SK-N-SH (cell line): ENCODE measurements at regions not wholly inside any gene's neighbourhood (a gene's known extent, or its start where the extent isn't known, plus 50 kb on each side); places are given as distances from the start of the nearest gene placed in this dataset.

Source experiments
- CTCF ChIA-PET: fragments of 300-600, 350-600 bp; formaldehyde crosslinking; extraction: SDS; loops from one replicate; lab custom pipeline; 2021; lab: Yijun Ruan, JAX
- POLR2A ChIA-PET: fragments of 350-600 bp; sonication (Branson Sonifier 250); formaldehyde crosslinking; extraction: SDS; loops from one replicate; lab custom pipeline; 2020; ENCODE audit warnings: antibody characterized with exemption, inconsistent platforms; lab: Yijun Ruan, JAX
- DNase-seq: peaks from one replicate; pipeline ENCODE4 v3.0.0; 2012
- H2AFZ ChIP-seq: fragments of 200-600 bp; sonication (generic); 2 replicates; pipeline ENCODE4 v1.8.1; 2016; ENCODE audit warnings: antibody characterized with exemption, mild to moderate bottlenecking, low read depth
- H3F3A ChIP-seq: fragments of 200-600 bp; sonication (generic); replicated peaks from 2 replicates; pipeline ENCODE3; 2016; ENCODE audit warnings: antibody characterized with exemption, mild to moderate bottlenecking; ENCODE audit not compliant: insufficient read depth
- H3K27ac ChIP-seq, 2 experiments: fragments of 200-500 bp in 1 of 2; fragments of 200-600 bp in 1 of 2; sonication (Bioruptor generic) in 1 of 2; sonication (generic), shearing (Covaris generic) in 1 of 2; 2 replicates each; pipeline versions ENCODE4 v1.5.1 to v1.6.1; 2014 to 2016; ENCODE audit warnings: low read depth in 2 of 2, inconsistent platforms in 1 of 2, low read length in 1 of 2, mild to moderate bottlenecking in 1 of 2, mixed read lengths in 1 of 2
- H3K27me3 ChIP-seq: fragments of 200-600 bp; sonication (generic), shearing (Covaris generic); 2 replicates; pipeline ENCODE4 v1.6.1; 2016; ENCODE audit warnings: mixed run types; ENCODE audit not compliant: insufficient read depth
- H3K36me3 ChIP-seq, 2 experiments: fragments of 200-500 bp in 1 of 2; fragments of 200-600 bp in 1 of 2; sonication (Bioruptor generic) in 1 of 2; sonication (generic) in 1 of 2; replicated peaks in 1 of 2; 2 replicates each; pipeline versions ENCODE3 to v1.5.1; 2014 to 2016; ENCODE audit warnings: low read length in 1 of 2, mild to moderate bottlenecking in 1 of 2; ENCODE audit not compliant: insufficient read depth in 2 of 2, control insufficient read depth in 1 of 2
- H3K4me1 ChIP-seq, 2 experiments: fragments of 200-500 bp in 1 of 2; fragments of 200-600 bp in 1 of 2; sonication (Bioruptor generic) in 1 of 2; sonication (generic), shearing (Covaris generic) in 1 of 2; 2 replicates each; pipeline versions ENCODE4 v1.5.1 to v1.6.1; 2014 to 2016; ENCODE audit warnings: low read depth in 1 of 2, low read length in 1 of 2, mixed run types in 1 of 2; ENCODE audit not compliant: insufficient read depth in 2 of 2, control insufficient read depth in 1 of 2
- H3K4me2 ChIP-seq: fragments of 200-600 bp; sonication (generic), shearing (Covaris generic); 2 replicates; pipeline ENCODE4 v1.6.1; 2017; ENCODE audit warnings: mixed run types
- H3K4me3 ChIP-seq, 2 experiments: fragments of 200-500 bp in 1 of 2; fragments of 200-600 bp in 1 of 2; sonication (Bioruptor generic) in 1 of 2; sonication (generic), shearing (Covaris generic) in 1 of 2; 2 replicates each; pipeline versions ENCODE4 v1.5.1 to v1.8.1; 2014 to 2016; ENCODE audit warnings: low read depth in 2 of 2, inconsistent platforms in 1 of 2, low read length in 1 of 2, mild to moderate bottlenecking in 1 of 2, mixed read lengths in 1 of 2, moderate library complexity in 1 of 2
- H3K79me2 ChIP-seq: fragments of 200-600 bp; sonication (generic); 2 replicates; pipeline ENCODE4 v1.8.1; 2017; ENCODE audit warnings: mild to moderate bottlenecking; ENCODE audit not compliant: insufficient read depth
- H3K9ac ChIP-seq: fragments of 200-600 bp; sonication (generic); 2 replicates; pipeline ENCODE4 v1.6.1; 2017; ENCODE audit warnings: mixed run types
- H3K9me2 ChIP-seq: fragments of 200-600 bp; sonication (generic); 2 replicates; pipeline ENCODE4 v1.6.1; 2017; ENCODE audit warnings: mixed run types
- H3K9me3 ChIP-seq: fragments of 200-600 bp; sonication (generic); 2 replicates; pipeline ENCODE4 v1.6.1; 2017; ENCODE audit warnings: mixed run types, mild to moderate bottlenecking, moderate library complexity
- H4K20me1 ChIP-seq: fragments of 200-600 bp; sonication (generic); 2 replicates; pipeline ENCODE4 v1.6.1; 2017; ENCODE audit warnings: mild to moderate bottlenecking, mixed run types; ENCODE audit not compliant: insufficient read depth
- CHD2 ChIP-seq: fragments of 150-350 bp; IDR thresholded peaks from 2 replicates; pipeline ENCODE4 v1.6.1; 2018; ENCODE audit warnings: low read length; ENCODE audit not compliant: partially characterized antibody
- ELF1 ChIP-seq: IDR thresholded peaks from 2 replicates; pipeline ENCODE4 v1.4.0; 2012
- FOXJ3 ChIP-seq: sonication (generic); formaldehyde crosslinking; IDR thresholded peaks from 2 replicates; pipeline ENCODE4 v1.5.1; 2020; ENCODE audit warnings: mild to moderate bottlenecking, missing genetic modification reagents
- GABPA ChIP-seq: IDR thresholded peaks from 2 replicates; pipeline ENCODE4 v1.4.0; 2012; ENCODE audit warnings: low read depth, mild to moderate bottlenecking
- JUND ChIP-seq: IDR thresholded peaks from 2 replicates; pipeline ENCODE4 v1.4.0; 2012
- MXI1 ChIP-seq: IDR thresholded peaks from 2 replicates; pipeline ENCODE4 v1.6.1; 2012; ENCODE audit warnings: mild to moderate bottlenecking, low read depth, low read length, improper control_type of control experiment
- NFIC ChIP-seq: IDR thresholded peaks from 2 replicates; pipeline ENCODE4 v1.4.0; 2012; ENCODE audit warnings: borderline replicate concordance
- POLR2AphosphoS5 ChIP-seq: IDR thresholded peaks from 2 replicates; pipeline ENCODE4 v1.6.1; 2012; ENCODE audit warnings: low read depth, low read length
- RAD21 ChIP-seq: IDR thresholded peaks from 2 replicates; pipeline ENCODE4 v1.6.1; 2012; ENCODE audit warnings: mild to moderate bottlenecking, low read length
- RXRA ChIP-seq: IDR thresholded peaks from 2 replicates; pipeline ENCODE4 v1.4.0; 2012; ENCODE audit warnings: low read depth, mild to moderate bottlenecking, borderline replicate concordance
- SMC3 ChIP-seq: IDR thresholded peaks from 2 replicates; pipeline ENCODE4 v1.6.1; 2012; ENCODE audit warnings: low read depth, low read length, improper control_type of control experiment
- TEAD4 ChIP-seq: IDR thresholded peaks from 2 replicates; pipeline ENCODE4 v1.4.0; 2012; ENCODE audit warnings: mild to moderate bottlenecking, borderline replicate concordance; ENCODE audit not compliant: insufficient read depth
- WGBS: methylation state at CpG from one replicate; pipeline ENCODE4 v1.1.6; 2017; ENCODE audit warnings: low lambda C conversion rate; 5-methylcytosine and 5-hydroxymethylcytosine counted together
- TF ChIP-seq, protein P1 (sequence below): IDR thresholded peaks from 2 replicates; pipeline ENCODE4 v1.4.0; 2012; ENCODE audit warnings: low read depth, borderline replicate concordance
- TF ChIP-seq, protein P2 (sequence below): IDR thresholded peaks from 2 replicates; pipeline ENCODE4; 2012
- TF ChIP-seq, protein P3 (sequence below): IDR thresholded peaks from 2 replicates; pipeline ENCODE4 v1.6.1; 2012; ENCODE audit warnings: mild to moderate bottlenecking, low read depth, low read length, moderate library complexity
- TF ChIP-seq, protein P4 (sequence below): IDR thresholded peaks from 2 replicates; pipeline ENCODE4 v1.4.0; 2012; ENCODE audit warnings: low read depth, borderline replicate concordance

DNA sequence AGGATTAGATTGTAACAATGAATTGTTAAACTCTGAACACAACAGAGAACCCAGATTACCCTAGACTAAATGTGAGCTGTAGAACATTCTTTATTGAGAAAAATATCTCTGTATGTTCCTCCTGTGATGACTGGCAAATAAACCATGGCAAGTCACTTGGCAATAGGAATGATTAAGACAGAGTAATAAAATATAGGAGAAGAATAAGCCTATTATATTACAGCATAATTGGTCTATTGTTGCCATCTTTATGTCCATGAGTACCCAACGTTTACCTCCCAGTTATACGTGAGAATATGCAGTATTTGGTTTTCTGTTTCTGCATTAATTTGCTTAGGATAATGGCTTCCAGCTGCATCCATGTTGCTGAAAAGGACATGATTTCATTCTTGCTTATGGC, 211.2 kb upstream of the AVPR1A start:
- H4K20me1 ChIP-seq: no peaks in the 10 kb centered on the region
- no peak overlapping the region for H3K9ac ChIP-seq
- no peak for TF ChIP-seq GABPA
- TF ChIP-seq NFIC: no peak
- TF ChIP-seq SMC3: no peak
- no peak for TF ChIP-seq MXI1
- TF ChIP-seq ELF1: no peak
- TF ChIP-seq, protein P1, sequence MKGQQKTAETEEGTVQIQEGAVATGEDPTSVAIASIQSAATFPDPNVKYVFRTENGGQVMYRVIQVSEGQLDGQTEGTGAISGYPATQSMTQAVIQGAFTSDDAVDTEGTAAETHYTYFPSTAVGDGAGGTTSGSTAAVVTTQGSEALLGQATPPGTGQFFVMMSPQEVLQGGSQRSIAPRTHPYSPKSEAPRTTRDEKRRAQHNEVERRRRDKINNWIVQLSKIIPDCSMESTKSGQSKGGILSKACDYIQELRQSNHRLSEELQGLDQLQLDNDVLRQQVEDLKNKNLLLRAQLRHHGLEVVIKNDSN: no peak
- no peak for TF ChIP-seq JUND
- TF ChIP-seq RAD21: no peak
- no peak for TF ChIP-seq RXRA
- TF ChIP-seq, protein P2, sequence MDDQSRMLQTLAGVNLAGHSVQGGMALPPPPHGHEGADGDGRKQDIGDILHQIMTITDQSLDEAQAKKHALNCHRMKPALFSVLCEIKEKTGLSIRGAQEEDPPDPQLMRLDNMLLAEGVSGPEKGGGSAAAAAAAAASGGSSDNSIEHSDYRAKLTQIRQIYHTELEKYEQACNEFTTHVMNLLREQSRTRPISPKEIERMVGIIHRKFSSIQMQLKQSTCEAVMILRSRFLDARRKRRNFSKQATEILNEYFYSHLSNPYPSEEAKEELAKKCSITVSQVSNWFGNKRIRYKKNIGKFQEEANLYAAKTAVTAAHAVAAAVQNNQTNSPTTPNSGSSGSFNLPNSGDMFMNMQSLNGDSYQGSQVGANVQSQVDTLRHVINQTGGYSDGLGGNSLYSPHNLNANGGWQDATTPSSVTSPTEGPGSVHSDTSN: no peak
- TF ChIP-seq POLR2AphosphoS5: no peak
- TF ChIP-seq, protein P3, sequence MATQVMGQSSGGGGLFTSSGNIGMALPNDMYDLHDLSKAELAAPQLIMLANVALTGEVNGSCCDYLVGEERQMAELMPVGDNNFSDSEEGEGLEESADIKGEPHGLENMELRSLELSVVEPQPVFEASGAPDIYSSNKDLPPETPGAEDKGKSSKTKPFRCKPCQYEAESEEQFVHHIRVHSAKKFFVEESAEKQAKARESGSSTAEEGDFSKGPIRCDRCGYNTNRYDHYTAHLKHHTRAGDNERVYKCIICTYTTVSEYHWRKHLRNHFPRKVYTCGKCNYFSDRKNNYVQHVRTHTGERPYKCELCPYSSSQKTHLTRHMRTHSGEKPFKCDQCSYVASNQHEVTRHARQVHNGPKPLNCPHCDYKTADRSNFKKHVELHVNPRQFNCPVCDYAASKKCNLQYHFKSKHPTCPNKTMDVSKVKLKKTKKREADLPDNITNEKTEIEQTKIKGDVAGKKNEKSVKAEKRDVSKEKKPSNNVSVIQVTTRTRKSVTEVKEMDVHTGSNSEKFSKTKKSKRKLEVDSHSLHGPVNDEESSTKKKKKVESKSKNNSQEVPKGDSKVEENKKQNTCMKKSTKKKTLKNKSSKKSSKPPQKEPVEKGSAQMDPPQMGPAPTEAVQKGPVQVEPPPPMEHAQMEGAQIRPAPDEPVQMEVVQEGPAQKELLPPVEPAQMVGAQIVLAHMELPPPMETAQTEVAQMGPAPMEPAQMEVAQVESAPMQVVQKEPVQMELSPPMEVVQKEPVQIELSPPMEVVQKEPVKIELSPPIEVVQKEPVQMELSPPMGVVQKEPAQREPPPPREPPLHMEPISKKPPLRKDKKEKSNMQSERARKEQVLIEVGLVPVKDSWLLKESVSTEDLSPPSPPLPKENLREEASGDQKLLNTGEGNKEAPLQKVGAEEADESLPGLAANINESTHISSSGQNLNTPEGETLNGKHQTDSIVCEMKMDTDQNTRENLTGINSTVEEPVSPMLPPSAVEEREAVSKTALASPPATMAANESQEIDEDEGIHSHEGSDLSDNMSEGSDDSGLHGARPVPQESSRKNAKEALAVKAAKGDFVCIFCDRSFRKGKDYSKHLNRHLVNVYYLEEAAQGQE: no peak
- H3K9me3 ChIP-seq: no peaks in the 10 kb centered on the region
- H3K27ac ChIP-seq: no peak overlapping the region
- H3K4me2 ChIP-seq: no peak overlapping the region
- CTCF ChIA-PET: no interaction called here
- no peak overlapping the region for H3K4me3 ChIP-seq
- H3K9me2 ChIP-seq: no peaks in the 10 kb centered on the region
- no peaks in the 10 kb centered on the region for H3F3A ChIP-seq
- POLR2A ChIA-PET: no interaction called here
- no peaks in the 10 kb centered on the region for H3K4me1 ChIP-seq
- DNase-seq: no peak
- H3K36me3 ChIP-seq: no peaks in the 10 kb centered on the region
- WGBS: 12% methylated on average over 2 of the region's 2 CpGs
- H3K27me3 ChIP-seq: no peaks in the 10 kb centered on the region; the same call in 1 of the 2 replicates
- no peak overlapping the region for H2AFZ ChIP-seq
- H3K79me2 ChIP-seq: no peaks in the 10 kb centered on the region

DNA sequence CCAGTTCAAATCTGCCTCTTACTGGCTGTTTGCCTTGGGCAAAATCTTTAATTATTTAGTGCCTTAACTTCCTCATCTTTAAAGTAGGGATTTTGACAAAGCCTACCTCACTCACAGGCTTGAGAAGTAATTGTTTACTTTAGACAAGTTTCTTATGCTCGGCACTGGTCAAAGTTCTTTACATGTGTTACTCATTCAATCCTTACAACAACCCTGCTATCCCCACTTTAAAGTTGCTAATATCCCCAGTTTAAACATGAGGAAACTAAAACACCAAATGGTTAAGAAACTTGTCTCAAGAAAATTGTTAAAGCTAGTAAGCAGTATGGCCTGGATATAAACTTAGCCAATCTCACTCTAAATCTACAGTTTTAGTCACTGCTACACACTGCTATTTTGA, 204.0 kb upstream of the AVPR1A start:
- Histone ChIP-seq H3K4me2 (no peak overlapping the region), H3K4me3 (no peak overlapping the region), H3K9me3 (no peaks in the 10 kb centered on the region), H3K27ac (no peak overlapping the region), H3K36me3 (no peaks in the 10 kb centered on the region), H3K27me3 (no peaks in the 10 kb centered on the region; the same call in 1 of the 2 replicates), H3K4me1 (no peaks in the 10 kb centered on the region), H2AFZ (no peak overlapping the region), H3K9me2 (no peaks in the 10 kb centered on the region), H3K9ac (no peak overlapping the region), H3K79me2 (no peaks in the 10 kb centered on the region), H4K20me1 (no peaks in the 10 kb centered on the region), H3F3A (no peaks in the 10 kb centered on the region)
- ChIA-PET POLR2A (no interaction called here), CTCF (interaction anchor here (0.7 kb wide), 1 partner anchor 966 kb away, joined by 3 read pairs; no protein-coding TSS in a partner anchor)
- 3% methylated on average over 1 of the region's 1 CpG for WGBS
- TF ChIP-seq GABPA (no peak), FOXJ3 (CRISPR knock-in tag) (no peak), MXI1 (no peak), RAD21 (no peak), TEAD4 (no peak), CHD2 (no peak), ELF1 (no peak)
- TF ChIP-seq, protein P4, sequence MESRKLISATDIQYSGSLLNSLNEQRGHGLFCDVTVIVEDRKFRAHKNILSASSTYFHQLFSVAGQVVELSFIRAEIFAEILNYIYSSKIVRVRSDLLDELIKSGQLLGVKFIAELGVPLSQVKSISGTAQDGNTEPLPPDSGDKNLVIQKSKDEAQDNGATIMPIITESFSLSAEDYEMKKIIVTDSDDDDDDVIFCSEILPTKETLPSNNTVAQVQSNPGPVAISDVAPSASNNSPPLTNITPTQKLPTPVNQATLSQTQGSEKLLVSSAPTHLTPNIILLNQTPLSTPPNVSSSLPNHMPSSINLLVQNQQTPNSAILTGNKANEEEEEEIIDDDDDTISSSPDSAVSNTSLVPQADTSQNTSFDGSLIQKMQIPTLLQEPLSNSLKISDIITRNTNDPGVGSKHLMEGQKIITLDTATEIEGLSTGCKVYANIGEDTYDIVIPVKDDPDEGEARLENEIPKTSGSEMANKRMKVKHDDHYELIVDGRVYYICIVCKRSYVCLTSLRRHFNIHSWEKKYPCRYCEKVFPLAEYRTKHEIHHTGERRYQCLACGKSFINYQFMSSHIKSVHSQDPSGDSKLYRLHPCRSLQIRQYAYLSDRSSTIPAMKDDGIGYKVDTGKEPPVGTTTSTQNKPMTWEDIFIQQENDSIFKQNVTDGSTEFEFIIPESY: no peak
- TF ChIP-seq, protein P1: no peak
- no peak for DNase-seq
